HG02623 (cell line): ENCODE measurements at regions not wholly inside any gene's neighbourhood (a gene's known extent, or its start where the extent isn't known, plus 50 kb on each side); places are given as distances from the start of the nearest gene placed in this dataset.

Source experiments
- ATAC-seq: cut with Tn5 transposase; IDR thresholded peaks from one replicate; pipeline ENCODE4 v1.9.1; 2021; ENCODE audit warnings: moderate library complexity; ENCODE audit not compliant: unreplicated experiment

- no peak for ATAC-seq
These were observed 75.4 kb upstream of the PWP1 start for GRCh38 chr12:107610021-107610859.

DNA sequence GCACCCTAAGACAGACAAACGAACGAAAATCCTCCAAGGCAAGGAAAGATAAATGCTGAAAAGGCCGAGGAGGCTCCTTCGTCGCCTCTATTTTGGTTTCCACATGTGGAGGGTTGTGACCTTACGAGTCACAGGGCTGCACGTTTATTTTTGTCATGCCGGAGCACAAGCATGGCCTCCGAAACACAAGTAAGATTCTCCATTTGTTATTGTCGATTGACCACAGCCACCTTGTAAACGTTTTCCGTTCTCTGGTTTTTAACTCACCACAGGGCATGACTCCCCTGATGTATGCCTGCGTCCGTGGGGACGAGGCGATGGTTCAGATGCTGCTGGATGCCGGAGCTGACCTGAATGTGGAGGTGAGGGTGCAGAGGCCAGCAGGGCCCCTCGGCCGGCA lies 73.1 kb upstream of the PWP1 start:
- no peak for ATAC-seq

DNA sequence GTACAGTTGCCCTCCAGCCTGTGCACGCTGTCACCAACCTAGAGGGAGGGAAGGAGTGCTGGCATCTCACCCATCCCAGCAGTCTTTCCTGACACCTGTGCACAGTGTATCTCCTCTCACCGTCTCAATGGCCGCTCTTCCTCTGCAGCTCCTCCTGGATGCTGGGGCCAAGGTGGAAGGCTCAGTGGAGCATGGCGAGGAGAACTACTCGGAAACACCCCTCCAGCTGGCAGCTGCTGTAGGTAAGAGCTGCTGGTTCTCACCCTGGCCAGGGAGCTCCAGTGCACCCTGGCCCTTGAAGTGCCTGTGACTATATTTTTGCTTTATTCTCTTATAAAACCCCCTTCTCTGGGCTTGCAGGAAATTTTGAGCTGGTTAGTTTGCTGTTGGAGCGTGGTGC lies 68.7 kb upstream of the PWP1 start:
- ATAC-seq: no peak

DNA sequence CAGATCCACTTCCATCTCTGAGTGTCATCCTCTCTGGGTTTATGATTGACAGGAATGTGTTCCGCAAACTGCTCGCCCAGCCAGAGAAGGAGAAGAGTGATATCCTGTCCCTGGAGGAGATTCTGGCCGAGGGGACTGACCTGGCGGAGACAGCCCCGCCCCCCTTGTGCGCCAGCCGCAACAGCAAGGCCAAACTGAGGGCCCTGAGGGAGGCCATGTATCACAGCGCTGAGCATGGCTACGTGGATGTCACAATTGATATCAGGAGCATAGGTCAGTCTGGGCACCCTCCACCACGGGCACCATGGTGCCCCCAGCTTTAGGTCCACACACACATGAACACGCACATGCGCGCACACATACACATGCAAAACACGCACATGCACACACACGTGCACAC lies 67.5 kb upstream of the PWP1 start:
- ATAC-seq: no peak

GRCh38 chr12:107619831-107620230 lies 65.8 kb upstream of the PWP1 start:
- no peak for ATAC-seq

- no peak for ATAC-seq
These were observed 63.6 kb upstream of the PWP1 start for GRCh38 chr12:107622001-107622400.

DNA sequence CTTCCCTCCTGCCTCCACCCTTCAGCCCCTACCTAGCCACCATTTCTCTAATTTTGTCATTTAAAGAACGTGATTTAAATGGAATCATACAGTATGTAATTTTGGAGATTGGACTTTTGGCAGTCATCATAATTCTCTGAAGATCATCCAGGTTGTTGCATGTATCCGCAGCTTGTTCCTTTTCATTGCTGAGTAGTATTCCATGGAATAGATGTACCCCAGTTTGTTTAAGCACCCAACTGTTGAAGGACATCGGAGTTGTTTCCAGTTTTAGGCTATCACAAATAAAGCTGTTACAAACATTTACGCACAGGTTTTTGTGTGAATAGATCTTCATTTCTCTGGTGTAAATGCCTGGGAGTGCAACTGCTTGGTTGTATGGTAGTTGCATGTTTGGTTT lies 61.1 kb upstream of the PWP1 start:
- ATAC-seq: no peak

DNA sequence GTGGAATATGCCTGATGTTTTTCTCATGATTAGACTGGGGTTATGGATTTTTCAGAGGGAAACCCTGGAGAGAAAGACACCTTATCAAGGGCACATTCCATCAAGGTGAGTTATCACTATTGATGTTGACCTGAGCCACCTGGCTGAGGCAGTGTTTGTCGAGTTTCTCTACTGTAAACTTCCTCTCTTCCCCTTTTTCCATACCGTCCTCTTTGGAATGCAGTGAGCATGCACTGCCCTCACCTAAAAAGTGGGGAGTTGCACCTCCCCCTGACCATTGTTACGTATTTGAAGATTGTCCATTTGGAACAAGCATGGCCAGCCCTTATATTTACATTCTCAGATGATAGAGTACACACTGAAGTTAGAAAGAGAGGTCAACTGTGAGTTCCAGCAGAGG lies 53.9 kb upstream of the PWP1 start:
- no peak for ATAC-seq

DNA sequence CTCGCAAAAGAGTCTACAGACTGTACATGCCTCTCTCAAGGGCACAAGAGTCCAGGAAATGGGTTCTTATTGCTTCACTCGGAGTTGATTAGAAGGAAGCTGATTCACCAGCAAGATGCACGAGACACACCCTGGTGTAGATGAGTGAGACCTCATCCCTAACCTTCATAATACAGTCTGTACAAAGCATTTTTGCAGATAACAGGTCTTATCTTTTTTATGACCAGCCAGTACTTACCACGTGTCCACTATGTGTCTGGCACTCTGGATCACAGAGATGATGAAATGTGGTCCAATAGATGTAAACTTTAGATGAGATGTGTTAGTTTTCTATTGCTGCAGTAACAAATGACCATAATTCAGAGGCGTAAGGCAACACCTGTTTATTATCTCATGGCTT lies 53.4 kb upstream of the PWP1 start:
- no peak for ATAC-seq

GRCh38 chr12:107634530-107634929 lies 51.1 kb upstream of the PWP1 start:
- ATAC-seq: no peak

DNA sequence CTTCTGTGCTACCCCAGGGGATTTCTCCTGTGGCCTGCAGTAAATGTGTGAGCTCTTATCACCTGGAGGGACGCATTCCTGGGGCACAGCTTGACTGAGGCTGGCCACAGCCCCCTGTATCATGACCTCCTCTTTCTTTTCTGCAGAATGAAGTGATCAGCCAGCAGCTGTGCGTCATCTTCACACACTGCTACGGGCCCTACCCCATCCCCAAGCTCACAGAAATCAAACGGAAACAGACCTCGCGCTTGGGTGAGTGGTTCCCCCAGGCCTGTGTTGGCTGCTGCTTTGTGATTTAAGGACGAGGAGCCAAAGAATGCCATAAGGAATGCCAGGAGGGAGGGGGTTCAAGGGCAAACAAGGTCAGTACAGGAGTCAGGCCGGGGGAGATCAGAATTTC lies 50.5 kb upstream of the PWP1 start:
- no peak for ATAC-seq
